ENCODE measurements at regions not wholly inside any gene's neighbourhood (a gene's known extent, or its start where the extent isn't known, plus 50 kb on each side); places are given as distances from the start of the nearest gene placed in this dataset.
"Not testable (repeated sequence)": the region's sequence is repeated elsewhere in the genome, so short reads cannot be mapped to it uniquely, and the experiment has no call there.

DNA sequence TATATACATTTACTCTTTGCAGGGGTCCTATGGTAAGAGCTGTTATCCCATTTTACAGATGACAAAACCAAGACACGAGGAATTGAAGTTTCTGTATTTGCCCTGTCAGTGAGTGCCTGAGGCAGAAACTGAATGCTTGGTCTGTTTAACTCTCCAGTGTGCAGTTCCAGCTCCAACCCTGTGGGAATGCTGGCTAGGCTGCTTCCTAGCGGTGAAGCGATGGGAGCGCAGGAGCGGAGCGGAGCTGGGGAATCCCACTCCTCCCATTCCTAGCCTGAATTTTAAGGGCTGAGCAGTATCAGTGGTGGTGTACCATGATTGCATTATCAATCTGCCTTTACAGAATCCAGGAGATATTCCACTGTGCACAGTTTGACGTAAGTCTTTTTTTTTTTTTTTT, 202.3 kb downstream of the LRRC70 start:
- no peak for DNase-seq

DNA sequence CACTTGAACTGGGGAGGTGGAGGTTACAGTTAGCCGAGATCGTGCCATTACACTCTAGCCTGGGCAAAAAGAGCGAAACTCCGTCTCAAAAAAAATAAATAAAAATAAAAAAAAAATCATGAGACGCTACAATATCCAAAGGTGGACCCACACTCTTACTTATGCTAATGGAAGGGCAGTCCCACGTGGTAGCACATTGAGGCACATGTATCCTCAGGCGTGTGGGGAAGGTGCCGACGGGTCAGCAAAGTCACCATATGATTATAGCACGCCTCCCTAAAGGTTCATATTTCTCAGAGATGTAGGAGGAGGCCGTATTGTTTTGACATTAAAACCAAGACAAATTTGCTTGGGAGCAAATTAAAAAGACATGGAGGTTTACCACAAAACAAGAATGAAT, 201.6 kb downstream of the LRRC70 start:
- DNase-seq: no peak

DNA sequence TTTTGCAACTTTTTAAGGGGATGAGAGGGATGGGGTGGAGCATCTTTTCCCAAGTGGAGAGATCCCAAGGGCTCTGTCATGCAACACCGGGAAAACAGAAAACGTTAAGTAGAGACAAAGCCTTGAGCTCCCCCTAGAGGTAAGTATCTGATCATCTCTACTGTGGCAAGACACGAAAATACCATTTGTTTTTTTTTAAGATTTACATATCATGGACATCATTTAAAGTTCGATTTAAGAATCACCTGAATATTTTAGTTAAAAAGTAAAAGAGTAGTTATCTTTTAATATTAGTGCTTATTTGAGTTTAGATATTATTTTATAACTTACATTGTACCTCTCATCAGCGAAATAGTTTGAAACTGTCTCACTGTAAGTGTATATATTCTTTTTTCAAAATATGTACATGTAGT, 200.4 kb downstream of the LRRC70 start:
- DNase-seq: peak in 3 of 56 donors; percentile 3 to 7 (median 6)

DNA sequence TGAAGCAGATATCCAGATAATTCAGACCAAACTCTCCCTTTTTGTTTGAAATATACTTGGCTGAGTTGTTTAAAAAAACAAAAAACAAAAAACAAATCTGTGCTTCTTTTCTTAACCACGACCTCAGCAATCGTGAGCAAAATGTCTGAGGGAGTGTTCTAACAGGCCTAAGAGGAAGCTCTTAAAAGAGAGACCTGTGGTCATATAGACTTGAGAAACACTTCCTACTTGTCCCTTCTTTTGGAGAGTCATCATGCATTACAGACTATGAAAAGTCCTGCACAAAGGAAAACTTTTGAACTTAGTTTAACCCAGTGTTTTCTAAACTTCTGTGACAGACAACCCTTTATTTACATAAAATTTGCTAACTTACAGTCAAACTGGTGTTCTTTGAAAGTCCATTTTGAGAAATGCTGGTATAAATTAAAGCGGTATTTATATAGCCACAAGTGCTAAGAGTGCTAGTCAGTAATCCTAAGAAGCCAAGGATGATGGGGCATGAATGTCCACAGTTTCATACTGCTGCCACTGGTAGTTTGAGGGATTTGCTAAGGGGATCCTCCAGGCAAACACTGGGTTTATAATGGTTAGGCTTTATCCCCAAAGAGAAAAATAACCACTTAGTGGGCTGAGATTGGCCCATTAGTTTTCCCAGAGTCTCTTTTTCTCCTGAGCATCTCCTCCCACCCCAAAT, 199.8 kb downstream of the LRRC70 start:
- DNase-seq: peak in 3 of 56 donors; percentile 0 to 4 (median 2)

DNA sequence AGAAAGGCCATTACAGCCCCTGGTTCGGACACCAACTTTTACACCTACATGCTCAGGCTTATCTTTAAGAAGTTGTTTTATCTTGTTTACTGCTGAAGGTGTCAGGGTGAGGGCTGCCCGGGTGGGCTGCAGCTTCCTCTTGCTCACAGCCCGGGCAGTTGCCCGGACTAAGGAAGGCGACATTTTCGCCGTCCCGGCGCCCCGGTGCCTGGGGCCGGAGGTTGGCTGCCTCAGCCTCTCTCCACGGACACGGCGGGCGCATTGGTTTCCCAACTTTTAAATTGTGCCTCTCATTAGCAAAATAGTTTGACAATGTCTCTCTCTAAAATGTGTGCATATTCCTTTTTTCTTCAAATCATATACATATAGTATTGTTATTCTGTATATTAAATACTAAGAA, 198.5 kb downstream of the LRRC70 start:
- not testable (repeated sequence) for DNase-seq

DNA sequence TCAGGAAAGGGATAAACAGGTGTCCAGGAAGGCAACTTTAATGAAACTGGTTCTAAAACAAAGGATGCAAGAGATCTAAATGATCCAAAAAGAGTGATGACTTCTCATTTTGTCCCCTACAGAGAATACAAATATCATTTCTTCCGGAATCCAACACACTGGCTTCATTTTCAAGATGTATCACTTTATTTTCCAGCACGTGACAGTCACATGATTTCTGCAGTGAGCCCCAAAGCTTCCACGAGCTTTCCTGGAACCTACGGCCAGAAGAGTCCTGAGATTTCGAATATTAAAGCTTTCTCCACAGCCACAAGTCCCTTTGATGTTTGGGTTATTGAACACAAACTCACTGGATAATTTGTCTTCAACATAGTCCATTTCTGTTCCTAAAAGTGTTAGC, 198.0 kb downstream of the LRRC70 start:
- DNase-seq: not testable (repeated sequence)

DNA sequence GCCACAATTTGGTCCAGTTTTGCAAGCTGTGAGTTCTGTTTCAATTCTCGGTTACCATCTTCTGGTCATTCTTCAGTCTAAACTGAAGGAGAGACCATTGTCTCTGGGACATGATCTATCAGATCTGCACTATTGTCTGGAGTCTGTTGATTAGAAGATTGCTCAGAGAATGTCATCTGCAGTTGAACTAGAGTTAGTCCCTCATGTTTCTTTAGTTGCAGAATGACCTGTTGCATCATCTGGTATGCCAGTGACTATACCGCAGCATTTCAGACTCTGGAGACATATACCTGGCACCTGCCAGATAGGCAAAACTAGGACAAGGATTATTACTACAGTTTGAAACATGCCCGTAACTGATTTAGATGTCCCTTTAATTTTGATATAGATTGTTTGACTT, 194.8 kb downstream of the LRRC70 start:
- no peak for DNase-seq

DNA sequence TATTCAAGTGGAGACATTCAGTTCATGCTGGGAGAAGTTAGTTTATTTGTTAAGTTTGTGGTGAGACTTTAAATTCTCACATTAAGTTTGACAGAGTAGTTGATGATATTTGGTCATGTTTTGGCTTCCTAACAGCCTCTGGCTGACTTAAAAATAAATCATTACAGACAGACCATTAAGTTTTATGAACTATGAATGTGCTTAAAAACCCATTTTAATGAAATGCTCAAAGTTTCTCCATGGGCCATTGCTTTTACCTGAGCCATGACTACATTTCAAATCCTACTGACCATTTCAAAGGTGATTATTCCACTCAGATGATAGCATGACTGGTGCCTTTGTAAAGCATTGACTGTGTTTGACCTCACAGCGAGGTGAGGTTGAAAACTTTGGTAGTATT, 192.7 kb downstream of the LRRC70 start:
- no peak for DNase-seq

DNA sequence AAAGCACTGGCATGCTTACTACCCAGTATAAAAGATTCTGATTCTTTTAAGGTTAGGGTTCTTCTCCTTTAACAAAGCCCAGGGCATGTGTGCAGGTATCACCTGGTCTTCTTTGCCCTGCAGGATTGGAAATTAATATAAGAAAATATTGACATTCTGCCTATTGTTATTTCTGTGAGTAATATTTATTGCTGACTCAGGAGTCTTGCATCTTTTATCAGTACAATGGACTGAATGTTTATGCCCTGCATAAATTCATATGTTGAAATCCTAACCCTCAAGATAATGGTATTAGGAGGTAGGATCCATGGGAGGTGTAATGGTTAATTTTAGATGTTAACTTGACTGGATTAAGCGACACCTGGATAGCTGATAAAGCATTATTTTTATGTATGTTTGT, 189.0 kb downstream of the LRRC70 start:
- no peak for DNase-seq

DNA sequence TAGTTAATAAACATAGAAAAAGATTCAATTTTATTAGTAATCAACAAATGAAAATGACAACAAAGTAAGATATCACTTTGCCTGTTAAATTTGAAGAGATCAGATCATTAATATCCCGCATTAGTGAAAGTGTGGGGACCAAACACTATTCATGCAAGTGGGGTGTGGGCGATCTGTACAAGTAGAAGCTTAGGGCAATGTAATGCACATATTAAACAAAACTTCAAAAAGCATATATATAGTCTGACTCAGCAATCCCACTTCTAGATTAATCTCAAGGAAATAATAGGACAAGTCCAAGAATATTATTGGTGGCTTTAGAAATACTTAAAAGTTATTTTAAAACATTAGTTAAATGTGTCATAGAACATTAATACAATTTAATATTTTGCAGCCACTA, 188.5 kb downstream of the LRRC70 start:
- DNase-seq: no peak

DNA sequence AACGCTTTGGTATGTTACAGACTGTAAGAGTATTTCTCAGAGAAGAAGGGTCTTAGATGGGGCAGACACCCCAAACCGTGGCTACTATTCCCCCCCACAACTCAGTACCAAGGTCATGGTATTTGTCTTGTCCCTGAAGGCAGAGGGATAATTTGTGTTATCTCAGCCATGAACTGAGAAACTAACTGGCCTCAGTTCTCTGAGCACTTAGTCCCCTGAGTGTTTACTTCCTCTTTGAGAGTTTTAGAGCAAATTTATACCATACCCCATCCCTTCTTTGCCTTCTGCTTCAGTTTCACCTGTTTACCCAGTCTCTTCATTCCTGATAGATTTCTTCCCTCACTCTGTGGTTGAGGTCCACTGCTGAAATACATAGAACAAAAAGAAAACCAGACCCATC, 183.9 kb downstream of the LRRC70 start:
- no peak for DNase-seq

DNA sequence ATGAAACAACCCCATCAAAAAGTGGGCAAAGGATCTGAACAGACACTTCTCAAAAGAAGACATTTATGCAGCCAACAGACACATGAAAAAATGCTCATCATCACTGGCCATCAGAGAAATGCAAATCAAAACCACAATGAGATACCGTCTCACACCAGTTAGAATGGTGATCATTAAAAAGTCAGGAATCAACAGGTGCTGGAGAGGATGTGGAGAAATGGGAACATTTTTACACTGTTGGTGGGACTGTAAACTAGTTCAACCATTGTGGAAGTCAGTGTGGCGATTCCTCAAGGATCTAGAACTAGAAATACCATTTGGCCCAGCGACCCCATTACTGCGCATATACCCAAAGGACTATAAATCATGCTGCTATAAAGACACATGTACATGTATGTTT, 179.1 kb downstream of the LRRC70 start:
- not testable (repeated sequence) for DNase-seq

DNA sequence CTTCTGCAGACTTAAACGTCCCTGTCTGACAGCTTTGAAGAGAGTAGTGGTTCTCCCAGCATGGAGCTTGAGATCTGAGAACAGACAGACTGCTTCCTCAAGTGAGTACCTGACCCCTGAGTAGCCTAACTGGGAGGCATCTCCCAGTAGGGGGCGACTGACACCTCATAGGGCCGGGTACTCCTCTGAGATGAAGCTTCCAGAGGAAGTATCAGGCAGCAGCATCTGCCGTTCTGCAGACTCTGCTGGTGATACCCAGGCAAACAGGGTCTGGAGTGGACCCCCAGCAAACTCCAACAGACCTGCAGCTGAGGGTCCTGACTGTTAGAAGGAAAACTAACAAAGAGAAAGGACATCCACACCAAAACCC, 174.4 kb downstream of the LRRC70 start:
- DNase-seq: not testable (repeated sequence)

DNA sequence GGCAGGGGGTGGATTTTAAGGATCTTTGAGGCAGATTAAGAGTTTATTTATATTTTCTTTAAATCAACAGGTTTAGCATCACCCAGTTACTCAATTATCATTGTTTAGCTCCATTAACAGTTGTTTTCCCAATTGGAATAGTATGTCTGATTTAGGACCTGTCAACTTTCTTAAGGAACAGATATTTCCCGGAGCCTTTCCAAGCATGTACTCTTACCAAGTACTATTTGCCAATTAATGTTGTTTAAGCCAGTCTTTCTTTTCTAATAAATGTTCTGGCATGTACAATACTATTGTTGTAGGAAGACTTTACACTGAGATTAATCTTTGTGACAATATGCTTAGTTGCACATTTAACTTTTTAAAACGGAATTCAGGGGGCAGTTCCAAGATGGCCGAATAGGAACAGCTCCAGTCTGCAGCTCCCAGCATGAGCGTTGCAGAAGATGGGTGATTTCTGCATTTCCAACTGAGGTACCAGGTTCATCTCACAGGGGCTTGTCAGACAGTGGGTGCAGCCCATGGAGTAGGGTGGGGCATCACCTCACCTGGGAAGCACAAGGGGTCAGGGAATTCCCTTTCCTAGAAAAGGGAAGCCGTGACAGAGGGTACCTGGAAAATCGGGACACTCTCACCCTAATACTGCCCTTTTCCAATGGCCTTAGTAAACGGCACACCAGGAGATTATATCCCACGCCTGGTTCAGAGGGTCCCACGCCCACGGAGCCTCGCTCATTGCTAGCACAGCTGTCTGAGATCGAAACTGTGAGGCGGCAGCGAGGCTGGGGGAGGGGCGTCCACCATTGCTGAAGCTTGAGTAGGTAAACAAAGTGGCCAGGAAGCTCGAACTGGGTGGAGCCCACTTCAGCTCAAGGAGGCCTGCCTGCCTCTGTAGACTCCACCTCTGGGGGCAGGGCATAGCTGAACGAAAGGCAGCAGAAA, 173.7 kb downstream of the LRRC70 start:
- DNase-seq: not testable (repeated sequence)

DNA sequence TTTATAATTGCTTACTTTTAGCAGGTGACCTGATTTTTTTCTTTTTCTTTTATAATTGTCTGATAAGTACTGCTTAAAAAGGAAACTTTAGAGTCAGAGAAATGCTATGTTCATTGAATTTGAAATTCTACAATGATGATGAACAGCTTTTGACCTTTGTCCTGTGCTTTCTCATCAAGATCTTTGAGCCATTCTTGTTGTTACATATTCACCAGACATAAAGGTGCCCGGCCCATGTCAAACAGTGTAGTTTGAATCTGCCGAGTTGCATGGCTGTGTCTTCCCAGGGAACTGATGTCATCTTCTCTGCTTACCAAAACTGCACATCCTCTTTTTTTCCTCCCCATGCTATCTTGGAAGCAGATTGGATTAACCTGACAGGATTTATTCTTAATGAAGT, 163.6 kb downstream of the LRRC70 start:
- no peak for DNase-seq

DNA sequence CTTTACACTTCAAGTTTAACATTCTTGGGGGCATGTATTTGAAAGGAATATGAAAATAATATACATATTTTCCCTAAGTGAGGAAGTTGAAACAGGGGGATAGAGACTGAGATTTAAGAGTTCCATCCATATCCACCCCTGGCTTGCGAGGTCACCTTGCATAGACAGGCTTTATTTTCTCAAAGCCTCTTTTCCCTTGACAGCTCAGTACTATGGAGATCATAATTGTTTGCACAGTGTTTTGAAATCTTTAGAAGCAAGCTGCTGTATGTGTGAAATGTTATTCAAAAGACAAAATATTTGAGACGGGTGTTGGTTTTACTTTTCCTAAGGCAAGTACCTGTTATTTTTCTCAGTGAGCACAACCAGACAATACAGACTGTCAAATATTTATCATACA, 163.1 kb downstream of the LRRC70 start:
- DNase-seq: no peak

DNA sequence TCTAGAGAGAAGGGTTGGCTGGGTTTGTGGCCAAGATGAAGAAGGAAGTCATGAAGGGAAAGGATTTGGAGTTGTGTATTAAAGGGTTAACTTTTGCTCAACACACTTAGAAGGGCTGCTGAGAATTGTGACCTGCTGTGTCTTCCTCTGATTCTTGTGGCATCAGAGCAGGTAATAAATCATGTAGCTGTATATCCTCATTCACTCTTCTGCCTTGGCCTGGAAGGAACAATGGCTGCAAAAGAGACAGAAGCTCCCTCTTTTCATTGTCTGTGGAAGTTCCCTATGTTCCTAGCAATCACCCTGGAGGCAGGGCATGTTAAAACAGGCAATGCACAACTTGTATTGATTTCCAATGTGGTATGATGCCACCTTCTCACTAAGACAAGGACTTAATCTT, 159.1 kb downstream of the LRRC70 start:
- no peak for DNase-seq

DNA sequence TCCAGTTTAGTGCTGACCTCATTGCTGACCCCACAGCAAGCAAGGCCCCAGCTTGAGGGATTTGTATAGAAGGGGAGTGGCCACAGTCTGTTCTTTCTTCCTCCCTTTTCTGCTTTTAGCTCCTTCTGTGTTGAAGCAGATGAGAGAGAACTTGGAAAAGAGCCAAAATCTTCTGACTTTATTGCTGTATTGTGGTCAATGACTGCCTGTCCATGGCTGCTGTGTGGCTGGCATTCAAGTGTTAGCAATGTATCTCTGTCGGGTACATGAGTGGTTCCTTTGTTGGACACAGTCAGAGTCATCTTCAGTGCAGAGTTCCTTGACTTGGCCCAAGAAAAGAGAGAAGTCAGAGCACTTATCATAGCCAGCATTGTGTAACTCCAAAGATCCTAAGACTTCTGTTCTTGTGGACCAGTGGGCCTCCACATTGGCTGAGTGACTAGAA, 154.1 kb downstream of the LRRC70 start:
- peak in 2 of 56 donors; percentile 1 to 5 for DNase-seq

DNA sequence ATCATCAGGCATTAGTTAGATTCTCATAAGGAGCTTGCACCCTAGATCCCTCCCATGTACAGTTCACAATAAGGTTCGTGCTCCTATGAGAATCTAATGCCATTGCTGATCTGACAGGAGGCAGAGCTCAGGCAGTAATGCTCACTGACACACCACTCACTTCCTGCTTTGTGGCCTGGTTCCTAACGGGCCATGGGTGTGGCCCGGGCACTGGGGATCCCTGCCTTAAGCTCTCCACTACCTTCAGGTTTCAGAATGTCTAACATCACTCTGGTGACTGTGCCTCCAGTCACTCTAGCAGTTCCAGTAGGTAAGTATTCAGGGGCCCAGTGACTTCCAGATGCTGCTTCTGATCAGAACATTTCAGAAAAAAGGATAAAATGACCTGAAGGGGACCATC, 152.4 kb downstream of the LRRC70 start:
- DNase-seq: no peak

DNA sequence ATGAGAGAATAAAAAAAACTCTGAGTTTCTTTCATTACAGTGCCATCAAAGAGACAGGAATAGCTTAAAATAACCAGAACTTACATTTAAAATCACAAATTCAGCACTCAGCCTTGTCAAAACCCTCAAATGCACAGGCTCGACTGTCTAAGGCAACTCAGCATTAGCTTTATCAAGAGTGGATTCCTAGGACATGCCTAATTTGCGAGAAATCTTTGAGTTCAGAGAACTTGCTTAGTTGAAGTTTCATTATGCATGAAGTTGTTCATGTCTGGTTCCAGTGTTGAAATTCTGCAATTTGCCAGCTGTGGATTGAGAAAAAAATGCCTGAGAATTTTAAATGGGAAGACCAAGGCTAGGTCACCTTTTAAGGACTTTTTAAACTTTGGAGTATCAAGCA, 151.1 kb downstream of the LRRC70 start:
- DNase-seq: peak in 4 of 56 donors; percentile 1 to 8 (median 4)

DNA sequence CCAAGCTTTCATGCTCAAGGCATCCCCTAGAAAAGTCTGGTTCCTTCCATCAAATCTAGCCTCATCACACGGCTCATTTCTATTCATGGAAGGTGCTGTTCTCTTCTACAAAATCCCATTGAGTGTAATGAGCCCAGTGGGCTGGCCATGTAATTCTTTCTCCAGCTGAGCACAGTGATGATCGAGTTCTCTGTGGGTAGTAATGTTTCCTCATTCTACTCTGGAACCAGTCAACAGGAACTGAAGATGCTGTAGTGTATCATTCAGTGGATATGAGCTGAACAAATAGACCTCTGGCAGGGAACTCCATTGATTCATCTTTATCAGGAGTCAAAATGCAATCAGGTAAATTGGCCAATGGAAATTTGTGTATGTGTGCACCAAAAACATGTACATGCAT, 149.2 kb downstream of the LRRC70 start:
- DNase-seq: no peak

DNA sequence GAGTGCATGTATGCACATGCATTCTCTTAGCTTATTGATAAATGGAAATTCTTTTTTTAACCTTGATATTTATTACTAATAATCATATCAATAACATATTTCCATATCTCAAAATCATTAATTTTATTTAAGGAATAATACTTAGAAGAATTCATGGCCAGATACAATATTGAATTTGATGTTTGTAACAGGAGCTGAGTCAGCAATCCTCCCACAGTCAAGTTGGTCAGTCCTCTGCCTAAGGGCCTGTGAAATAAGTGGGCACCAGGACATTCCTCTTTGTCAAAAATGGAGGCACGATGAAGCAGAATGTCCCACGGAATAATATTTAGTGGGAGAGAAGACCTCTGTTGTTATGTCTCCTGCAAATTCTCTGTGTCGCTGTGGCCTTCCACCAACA, 148.6 kb downstream of the LRRC70 start:
- DNase-seq: no peak

DNA sequence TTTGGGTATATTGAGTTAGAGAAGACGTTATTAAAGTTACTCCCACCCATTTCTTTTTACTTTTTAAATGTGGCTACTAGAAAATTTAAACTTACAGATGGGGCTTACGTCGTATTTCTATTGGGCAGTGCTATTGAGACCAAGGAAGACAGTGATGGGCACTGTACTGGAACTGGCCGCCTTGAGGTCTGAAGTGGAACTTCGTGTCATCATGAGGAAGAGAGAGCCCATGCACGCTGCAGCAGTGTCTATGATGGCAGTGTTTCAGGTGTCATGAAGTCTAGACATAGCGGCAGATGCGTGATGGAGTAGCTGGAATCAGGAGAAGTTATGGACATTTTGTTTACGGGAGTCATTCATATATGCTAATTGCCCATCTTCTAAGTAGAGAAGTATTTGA, 143.7 kb downstream of the LRRC70 start:
- no peak for DNase-seq

Measured in nucleus accumbens (tissue), 56 donors.